GM19035 (cell line): ENCODE measurements at regions not wholly inside any gene's neighbourhood (a gene's known extent, or its start where the extent isn't known, plus 50 kb on each side); places are given as distances from the start of the nearest gene placed in this dataset.

ENCODE experiments used
- ATAC-seq: cut with Tn5 transposase; IDR thresholded peaks from one replicate; pipeline ENCODE4 v1.9.1; 2021; ENCODE audit not compliant: unreplicated experiment

GRCh38 chr6:130314271-130314670 is 51.5 kb upstream of the TMEM200A start:
- peak; percentile 60 for ATAC-seq

- ATAC-seq = no peak
These were observed 52.6 kb upstream of the TMEM200A start for GRCh38 chr6:130313206-130313605.

- no peak for ATAC-seq
These were observed 56.8 kb upstream of the TMEM200A start for GRCh38 chr6:130309028-130309427.

GRCh38 chr6:130307752-130308361 is 58.0 kb upstream of the TMEM200A start:
- ATAC-seq = no peak

- ATAC-seq = no peak
These were observed 59.4 kb upstream of the TMEM200A start for GRCh38 chr6:130306377-130306776.

GRCh38 chr6:130303431-130303830 is 62.4 kb upstream of the TMEM200A start:
- ATAC-seq = no peak

GRCh38 chr6:130298258-130298657 is 67.6 kb upstream of the TMEM200A start:
- ATAC-seq = no peak

- ATAC-seq = no peak
These were observed 69.0 kb upstream of the TMEM200A start for GRCh38 chr6:130296854-130297253.

GRCh38 chr6:130293800-130294199 is 71.0 kb upstream of the SAMD3 start:
- ATAC-seq = peak; percentile 74

GRCh38 chr6:130288065-130288464 is 65.3 kb upstream of the SAMD3 start:
- no peak for ATAC-seq

GRCh38 chr6:130282234-130282995 is 59.7 kb upstream of the SAMD3 start:
- ATAC-seq = no peak

GRCh38 chr6:130276507-130276906 is 53.8 kb upstream of the SAMD3 start:
- no peak for ATAC-seq

- no peak for ATAC-seq
These were observed 51.3 kb upstream of the SAMD3 start for GRCh38 chr6:130274007-130274406.
